GM10248 (cell line): ENCODE measurements at regions not wholly inside any gene's neighbourhood (a gene's known extent, or its start where the extent isn't known, plus 50 kb on each side); places are given as distances from the start of the nearest gene placed in this dataset.
"Not testable (repeated sequence)": the region's sequence is repeated elsewhere in the genome, so short reads cannot be mapped to it uniquely, and the experiment has no call there.

Source experiments
- CTCF ChIA-PET: fragments of 300-600 bp; sonication (Branson Sonifier 250); formaldehyde crosslinking; extraction: SDS; loops from one replicate; lab custom pipeline; 2021; ENCODE audit warnings: antibody characterized with exemption; lab: Yijun Ruan, JAX
- POLR2A ChIA-PET: fragments of 350-650 bp; sonication (Branson Sonifier 250); formaldehyde crosslinking; extraction: SDS; loops from one replicate; lab custom pipeline; 2020; ENCODE audit warnings: antibody characterized with exemption; lab: Yijun Ruan, JAX
- DNase-seq: peaks from one replicate; pipeline ENCODE4 v3.0.0; 2012; ENCODE audit errors: extremely low spot score
- TF ChIP-seq, protein P1 (sequence below): IDR thresholded peaks from 2 replicates; pipeline ENCODE4 v1.5.1; 2012; ENCODE audit warnings: mild to moderate bottlenecking, low read depth; ENCODE audit errors: extremely low read depth, missing control alignments, control extremely low read depth

GRCh38 chr7:54416678-54417077 lies 125.5 kb upstream of the VSTM2A start:
- TF ChIP-seq, protein P1, sequence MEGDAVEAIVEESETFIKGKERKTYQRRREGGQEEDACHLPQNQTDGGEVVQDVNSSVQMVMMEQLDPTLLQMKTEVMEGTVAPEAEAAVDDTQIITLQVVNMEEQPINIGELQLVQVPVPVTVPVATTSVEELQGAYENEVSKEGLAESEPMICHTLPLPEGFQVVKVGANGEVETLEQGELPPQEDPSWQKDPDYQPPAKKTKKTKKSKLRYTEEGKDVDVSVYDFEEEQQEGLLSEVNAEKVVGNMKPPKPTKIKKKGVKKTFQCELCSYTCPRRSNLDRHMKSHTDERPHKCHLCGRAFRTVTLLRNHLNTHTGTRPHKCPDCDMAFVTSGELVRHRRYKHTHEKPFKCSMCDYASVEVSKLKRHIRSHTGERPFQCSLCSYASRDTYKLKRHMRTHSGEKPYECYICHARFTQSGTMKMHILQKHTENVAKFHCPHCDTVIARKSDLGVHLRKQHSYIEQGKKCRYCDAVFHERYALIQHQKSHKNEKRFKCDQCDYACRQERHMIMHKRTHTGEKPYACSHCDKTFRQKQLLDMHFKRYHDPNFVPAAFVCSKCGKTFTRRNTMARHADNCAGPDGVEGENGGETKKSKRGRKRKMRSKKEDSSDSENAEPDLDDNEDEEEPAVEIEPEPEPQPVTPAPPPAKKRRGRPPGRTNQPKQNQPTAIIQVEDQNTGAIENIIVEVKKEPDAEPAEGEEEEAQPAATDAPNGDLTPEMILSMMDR = no peak
- no peak for DNase-seq
- CTCF ChIA-PET = interaction anchor here (1.1 to 1.3 kb wide), 2 partner anchors 12 to 14 kb away, joined by 3 read pairs; no protein-coding TSS in a partner anchor
- POLR2A ChIA-PET = no interaction called here

DNA sequence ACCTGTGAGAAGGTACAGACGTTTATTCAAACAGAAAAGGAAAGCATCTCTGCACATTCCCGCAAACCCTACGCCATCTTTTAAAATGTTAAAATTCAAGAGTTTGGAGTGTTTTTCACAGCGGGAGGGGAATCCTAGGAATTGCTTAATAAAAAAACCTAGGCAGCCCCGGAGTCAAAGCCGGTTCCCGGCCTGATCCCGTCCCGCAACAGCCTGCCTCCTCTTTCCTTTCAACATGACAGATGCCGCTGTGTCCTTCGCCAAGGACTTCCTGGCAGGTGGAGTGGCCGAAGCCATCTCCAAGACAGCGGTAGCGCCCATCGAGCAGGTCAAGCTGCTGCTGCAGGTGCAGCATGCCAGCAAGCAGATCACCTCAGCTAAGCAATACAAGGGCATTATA lies 123.0 kb upstream of the VSTM2A start:
- TF ChIP-seq, protein P1 = no peak
- no peak for DNase-seq
- CTCF ChIA-PET = no interaction called here
- POLR2A ChIA-PET = no interaction called here

DNA sequence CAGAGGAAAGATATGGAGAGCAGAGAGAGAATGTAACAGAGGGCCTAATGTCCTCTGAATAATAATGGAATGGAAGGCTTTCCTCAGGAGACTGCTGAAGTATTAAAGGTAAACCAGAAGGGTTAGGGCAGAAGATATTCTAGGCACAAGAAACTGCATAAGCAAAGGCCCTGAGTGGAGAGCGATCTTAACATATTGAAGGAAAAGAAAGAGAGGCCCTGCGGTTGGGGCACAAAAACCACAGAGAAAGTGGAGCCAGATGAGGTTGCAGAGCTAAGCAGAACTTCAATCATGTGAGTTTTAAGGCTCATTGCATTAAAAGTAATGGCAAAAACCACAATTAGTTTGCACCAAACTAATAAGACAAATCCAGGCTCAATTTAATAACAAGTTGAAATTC lies 115.8 kb upstream of the VSTM2A start:
- DNase-seq = no peak
- CTCF ChIA-PET = no interaction called here
- TF ChIP-seq, protein P1 = no peak
- POLR2A ChIA-PET = no interaction called here

GRCh38 chr7:54429111-54429510 lies 113.1 kb upstream of the VSTM2A start:
- CTCF ChIA-PET = no interaction called here
- DNase-seq = no peak
- TF ChIP-seq, protein P1 = no peak
- POLR2A ChIA-PET = no interaction called here

GRCh38 chr7:54439391-54439790 lies 102.8 kb upstream of the VSTM2A start:
- DNase-seq = no peak
- TF ChIP-seq, protein P1 = no peak
- CTCF ChIA-PET = no interaction called here
- POLR2A ChIA-PET = no interaction called here

- POLR2A ChIA-PET, DNase-seq, CTCF ChIA-PET: not testable (repeated sequence)
Observed at GRCh38 chr7:54444046-54444686, 98.0 kb upstream of the VSTM2A start.

GRCh38 chr7:54453168-54453567 lies 89.0 kb upstream of the VSTM2A start:
- POLR2A ChIA-PET, DNase-seq, CTCF ChIA-PET: not testable (repeated sequence)

DNA sequence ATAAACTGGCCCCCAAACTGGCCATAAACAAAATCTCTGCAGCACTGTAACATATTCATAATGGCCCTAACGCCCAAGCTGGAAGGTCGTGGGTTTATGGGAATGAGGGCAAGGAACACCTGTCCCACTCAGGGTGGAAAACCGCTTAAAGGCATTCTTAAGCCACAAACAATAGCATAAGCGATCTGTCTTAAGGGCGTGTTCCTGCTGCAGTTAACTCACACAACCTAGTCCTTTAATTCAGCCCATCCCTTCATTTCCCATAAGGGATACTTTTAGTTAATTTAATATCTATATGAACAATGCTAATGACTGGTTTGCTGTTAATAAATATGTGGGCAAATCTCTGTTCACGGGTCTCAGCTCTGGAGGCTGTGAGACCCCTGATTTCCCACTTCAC lies 87.5 kb upstream of the VSTM2A start:
- CTCF ChIA-PET, POLR2A ChIA-PET, DNase-seq: not testable (repeated sequence)
